GM18517 (cell line): ENCODE measurements at regions not wholly inside any gene's neighbourhood (a gene's known extent, or its start where the extent isn't known, plus 50 kb on each side); places are given as distances from the start of the nearest gene placed in this dataset.
"Not testable (repeated sequence)": the region's sequence is repeated elsewhere in the genome, so short reads cannot be mapped to it uniquely, and the experiment has no call there.

Source experiments
- ATAC-seq: cut with Tn5 transposase; IDR thresholded peaks from one replicate; pipeline ENCODE4 v1.9.1; 2021; ENCODE audit warnings: mild to moderate bottlenecking, moderate library complexity; ENCODE audit not compliant: unreplicated experiment

DNA sequence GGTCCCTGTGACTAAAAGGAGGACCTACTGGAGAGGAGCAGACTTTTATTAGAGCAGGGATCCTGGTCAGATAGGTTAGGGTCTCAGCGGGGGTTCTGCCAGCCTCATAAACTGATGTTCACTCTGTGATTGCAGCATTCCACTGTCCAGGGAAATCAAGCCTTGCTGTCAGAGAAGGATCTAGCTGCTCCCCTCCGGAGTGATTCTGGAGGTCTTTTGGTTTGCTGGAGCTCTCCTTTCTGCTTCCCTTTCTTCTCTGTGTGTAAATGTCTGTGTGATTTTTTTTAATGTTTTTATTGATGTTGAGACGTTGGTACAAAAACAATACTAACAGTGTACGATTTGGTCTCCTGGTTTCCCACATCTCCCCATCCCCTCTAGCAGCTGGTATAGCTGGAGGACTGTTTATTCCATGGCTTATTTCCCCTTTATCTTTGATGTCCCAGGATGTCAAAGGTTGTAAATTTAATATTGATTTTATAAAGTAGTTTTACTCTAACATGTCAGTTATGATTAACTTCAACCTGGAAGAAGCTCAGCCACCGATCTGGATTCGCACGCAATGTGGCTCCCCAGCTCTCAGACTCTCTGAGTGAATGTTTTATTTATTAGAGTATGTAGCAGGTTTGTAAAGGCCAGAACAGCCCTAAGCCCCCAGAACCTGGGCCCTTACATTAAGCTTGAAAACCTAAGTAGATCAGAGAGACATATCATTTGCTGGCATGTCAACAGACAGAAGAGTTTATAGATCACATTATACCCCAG lies 202.3 kb upstream of the G2E3 start:
- no peak for ATAC-seq

DNA sequence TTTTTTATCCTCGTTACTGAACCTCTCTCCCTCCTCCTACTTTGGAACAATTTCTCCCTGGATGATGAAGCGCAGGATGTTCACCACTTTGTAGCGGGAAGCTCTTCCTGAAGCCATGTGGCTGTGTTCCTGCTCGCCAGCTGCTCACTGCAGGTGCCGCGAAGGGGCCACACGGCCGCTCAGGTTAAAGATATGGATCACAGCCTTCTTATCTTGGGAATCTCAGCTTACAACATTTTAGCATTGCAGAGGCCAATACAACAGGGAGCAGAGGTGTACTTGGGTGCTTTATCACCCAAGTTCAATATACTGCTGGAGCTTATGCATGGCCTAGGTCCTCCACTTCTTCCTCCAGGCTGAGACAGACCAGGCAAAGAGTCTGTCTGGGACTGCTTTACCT lies 201.2 kb upstream of the G2E3 start:
- ATAC-seq, result no peak

DNA sequence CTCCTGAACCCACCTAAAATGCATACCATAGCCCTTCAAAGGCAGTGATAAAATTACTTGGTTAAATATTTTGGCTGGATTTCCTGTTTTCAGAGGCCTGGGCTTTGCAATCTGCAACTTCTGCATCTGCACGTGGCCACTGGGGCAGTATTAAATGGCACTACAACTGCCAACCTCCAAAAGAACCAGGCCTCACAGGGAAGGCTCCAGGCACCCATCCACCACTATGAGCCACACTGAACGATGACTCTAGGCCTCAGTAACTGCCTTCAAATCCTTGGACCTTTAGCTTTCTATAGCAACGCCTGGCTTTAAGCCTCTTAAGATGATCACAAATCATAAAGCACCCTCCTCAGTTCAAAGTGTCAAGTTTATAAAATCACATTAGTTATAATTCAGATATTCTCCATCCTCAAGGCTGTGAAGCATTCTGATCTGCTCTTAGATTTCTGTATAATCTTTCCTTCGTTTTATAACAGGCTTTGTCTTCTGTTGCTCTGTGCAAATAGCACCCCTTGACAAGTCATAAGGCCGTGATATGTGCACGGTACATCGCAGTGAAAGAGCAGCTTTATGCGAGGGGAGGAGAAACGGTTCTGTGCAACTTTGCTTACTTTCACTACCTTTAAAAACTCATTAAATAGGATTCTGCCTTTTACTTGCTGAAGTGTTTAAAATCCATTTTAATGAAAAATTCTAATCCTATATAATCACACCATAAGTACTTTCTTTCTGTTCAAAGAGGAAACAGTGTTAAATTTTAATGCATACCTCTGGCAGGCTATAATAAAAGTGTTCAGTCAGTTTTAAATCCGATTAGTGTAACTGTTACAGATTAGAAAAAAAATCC lies 196.4 kb upstream of the G2E3 start:
- no peak for ATAC-seq

DNA sequence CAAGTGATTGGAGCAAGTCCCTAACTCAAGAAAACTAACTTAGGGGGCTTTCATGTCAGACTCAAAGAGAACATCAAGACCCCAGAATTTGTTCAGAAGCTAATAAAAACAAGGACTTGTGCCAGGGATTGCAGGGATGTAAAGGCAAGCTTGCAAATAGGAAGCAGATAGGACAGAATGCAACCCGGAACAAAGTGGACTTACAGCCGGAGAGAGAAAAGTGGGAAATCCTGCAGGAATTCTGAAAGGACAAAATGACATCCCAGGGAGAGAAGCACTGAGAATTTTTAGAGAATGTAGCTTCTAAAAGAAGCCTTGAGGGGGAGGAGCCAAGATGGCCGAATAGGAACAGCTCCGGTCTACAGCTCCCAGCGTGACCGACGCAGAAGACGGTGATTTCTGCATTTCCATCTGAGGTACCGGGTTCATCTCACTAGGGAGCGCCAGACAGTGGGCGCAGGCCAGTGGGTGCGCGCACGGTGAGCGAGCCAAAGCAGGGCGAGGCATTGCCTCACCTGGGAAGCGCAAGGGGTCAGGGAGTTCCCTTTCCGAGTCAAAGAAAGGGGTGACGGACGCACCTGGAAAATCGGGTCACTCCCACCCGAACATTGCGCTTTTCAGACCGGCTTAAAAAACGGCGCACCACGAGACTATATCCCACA lies 195.6 kb upstream of the G2E3 start:
- not testable (repeated sequence) for ATAC-seq

DNA sequence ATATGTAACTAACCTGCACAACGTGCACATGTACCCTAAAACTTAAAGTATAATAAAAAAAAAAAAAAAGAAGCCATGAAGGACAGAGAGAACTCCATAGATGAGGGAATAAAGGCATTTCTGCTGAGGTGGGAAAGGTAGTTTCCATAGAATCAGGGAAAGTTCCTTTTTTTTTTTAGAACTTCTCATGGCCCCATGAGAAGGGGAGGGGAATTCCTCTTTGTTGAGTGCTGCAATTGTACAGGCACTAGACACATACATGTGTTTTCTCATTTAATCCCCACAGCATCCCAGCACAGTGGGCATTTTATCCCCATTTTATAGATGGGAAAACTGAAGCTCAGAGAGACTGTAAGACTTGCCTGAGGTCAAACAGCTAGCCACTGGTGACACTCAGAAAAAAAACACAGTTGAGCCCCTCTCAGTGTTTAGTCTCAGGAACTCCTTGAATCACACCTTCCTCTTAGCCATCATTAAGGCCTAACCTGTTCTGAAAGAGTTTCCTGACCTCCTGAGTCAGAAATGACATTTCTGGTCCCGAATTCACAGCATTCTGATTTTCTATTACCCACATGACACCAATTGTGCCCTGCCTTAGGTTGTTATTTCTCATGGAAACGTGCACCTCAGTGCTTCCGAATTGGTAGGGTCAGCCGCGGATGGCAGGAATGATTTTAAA lies 189.3 kb upstream of the G2E3 start:
- ATAC-seq, result no peak

DNA sequence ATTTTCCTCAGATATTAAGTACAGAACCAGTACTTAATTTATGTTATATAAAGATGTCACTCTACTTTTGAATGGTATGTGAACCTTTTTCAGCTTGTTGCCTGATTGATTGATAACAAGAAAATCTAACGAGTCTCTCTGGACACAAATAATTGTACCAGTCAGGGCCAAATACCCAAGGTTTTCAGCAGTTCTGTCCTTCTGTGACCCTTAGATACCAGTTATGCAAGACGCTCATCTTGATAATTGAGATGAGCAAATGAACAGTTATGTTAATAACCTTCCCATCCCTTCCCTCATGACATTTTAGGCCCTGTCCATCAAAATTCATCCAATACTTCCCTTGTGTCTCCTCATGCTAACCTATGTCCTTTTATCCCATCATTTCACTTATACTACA lies 185.9 kb upstream of the G2E3 start:
- ATAC-seq, result no peak

DNA sequence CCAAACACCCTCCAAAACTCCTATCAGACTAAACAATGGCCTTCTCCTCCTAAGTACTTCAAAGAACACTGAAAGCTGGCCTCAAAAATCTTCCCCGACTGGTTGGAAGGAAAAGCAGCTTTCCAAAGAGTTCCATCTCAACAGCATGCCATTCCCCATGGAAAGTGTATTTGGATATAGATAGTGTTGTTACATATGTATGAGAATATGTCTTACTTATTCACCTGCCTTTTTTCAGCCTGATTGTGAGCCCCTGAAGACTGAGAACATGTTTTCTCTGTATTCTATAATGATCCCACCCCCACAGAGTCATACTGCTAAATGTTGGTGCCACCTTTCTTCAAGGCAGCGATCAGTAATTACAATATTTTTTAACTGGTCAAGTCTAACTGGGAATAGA lies 185.4 kb upstream of the G2E3 start:
- ATAC-seq, result no peak

DNA sequence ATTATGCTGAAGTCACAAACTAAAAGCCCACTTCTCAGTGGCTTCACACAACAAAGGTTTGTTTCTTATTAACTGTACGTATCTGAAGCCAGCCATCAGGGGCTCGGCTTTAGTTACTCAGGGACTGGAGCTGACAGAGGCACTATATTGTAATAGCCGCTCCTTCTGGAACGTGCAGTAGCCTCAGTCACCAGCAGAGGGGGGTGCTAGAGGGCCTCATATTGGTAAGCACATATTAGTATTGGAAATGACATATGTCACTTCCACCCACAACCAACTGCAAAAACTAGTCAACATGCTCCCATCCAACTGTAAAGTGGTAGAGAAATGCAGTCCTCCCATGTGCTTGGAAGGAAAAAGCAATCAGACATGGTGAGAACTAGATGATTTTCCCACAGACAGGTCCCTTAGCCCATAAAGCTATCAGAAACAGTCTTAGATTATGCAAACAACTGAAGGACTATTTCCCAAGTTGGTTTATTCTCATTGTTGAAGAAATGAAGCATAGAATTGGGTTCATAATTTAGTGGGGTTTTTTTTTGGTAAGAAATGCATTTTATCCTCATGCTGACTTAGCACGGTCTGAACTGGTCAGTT lies 183.6 kb upstream of the G2E3 start:
- peak; percentile 91 for ATAC-seq

DNA sequence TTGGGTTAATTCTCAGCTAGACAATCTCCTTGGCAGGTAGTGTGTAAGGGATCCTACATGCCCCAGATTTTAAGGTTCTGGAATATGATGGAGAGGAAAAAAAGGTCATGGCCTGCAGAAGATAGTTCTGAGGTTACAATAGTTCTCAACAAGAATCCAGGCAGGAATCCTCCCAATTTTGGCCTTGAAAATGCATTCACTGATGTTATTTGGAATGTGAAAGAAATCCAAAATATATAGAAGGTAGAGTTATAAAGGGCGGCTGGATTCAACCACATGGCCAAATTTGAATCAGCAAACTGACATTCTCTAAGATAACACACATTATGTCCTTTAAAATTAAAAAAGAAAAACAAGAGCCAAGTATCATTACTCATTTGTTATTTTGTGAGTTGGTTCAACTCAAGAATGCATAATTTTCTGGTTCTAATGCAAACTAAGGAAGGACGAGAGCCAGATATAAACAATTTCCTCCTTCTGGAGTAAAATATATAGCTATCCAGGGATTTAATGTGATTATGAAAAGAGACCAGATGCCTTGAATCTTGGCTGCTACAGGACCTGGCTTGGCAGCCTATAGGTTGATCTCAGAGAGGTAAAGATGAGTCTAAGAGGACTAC lies 177.0 kb upstream of the G2E3 start:
- no peak for ATAC-seq

DNA sequence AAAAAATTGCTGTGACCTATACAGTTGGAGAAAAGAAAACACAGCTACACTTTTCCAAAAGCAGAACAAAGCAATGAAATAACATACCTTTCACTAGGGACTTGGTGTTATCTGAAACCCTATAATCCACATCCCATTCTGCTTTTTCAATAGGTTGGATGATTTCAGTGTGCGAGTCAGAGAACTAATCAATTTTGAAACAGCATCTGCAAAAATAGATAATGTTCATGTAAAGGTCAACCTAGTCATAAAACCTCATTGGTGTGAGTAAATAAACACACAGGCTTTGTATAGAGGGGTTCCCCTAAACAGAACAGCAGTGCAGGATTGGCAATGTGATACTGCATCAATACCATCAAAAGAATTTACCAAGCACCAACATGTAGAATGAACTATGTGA lies 173.0 kb upstream of the G2E3 start:
- no peak for ATAC-seq

DNA sequence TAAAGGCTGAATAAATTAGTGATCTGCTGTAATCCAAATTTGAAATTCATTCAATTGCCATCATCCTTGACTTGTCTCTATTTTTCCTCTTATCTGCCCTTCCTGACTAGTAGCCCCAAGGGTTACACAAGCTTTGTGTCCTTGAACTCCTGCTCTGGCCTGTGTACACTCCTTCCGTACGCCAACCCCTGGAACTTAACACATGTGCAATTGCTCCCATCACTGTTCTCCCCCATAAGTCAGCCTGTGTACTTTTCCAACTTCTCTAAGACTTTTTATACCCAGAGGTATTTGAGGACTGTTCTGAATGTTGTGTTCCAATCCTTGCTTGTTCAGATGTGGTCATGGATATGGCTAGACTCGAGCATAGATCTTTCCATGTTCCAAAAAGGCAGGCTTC lies 171.1 kb upstream of the G2E3 start:
- no peak for ATAC-seq

DNA sequence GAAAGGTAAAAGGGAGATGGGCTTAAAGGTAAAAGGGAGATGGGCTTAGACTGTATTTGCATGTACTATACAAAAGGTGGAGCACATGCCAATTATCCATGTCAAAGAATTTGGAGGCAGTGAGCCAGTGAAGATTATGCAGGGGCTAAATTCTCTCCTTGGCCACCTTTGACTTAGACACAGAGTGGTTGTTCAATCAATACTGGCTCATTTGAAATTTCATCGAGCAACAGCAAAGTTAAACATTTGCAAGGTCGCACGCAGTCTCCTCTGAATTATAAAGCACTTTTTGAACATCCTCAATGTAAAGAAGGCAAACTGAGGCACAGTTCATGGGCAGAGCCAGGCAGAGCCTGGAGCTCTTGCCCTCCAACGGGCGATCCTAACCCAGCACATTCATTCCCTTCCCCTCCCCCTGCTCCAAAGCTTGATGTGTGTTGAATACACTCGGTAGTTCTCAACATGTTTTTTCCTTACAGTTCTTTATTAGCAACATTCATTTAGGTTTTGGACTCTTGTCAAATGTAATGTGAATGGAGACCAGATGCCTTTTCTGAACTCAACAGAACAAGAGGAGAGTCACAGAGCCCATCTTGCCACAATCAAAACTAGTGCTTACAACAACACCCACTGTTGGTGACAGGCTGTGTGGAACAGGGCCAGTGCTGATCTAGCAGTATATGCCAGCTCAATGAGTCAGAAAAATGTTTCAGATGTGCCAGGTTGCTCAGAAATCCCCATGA lies 169.7 kb upstream of the G2E3 start:
- no peak for ATAC-seq

DNA sequence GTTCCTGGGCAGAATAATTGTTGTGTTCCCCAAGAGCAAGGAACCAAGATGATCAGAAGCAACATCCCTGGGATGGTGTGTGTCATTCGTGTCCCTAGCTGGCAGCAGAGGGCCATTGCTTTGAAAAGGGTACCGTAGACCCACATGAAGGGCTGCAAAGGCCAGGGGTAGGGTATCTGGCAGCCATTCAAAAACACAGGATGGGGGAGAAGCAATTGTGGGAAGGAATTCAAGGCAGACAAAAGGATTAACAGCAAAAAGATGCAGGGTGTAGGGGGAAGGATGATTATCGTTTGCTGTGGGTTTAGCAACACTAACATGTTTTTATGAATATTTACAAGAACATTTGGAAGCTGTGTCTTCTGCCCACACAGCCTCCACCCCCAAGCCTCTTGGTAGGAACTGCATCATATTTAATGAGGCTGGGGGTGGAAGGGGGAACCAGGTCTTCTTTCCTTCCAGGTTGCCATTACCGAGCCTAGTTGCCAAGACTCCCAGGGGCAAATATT lies 169.0 kb upstream of the G2E3 start:
- ATAC-seq, result no peak

DNA sequence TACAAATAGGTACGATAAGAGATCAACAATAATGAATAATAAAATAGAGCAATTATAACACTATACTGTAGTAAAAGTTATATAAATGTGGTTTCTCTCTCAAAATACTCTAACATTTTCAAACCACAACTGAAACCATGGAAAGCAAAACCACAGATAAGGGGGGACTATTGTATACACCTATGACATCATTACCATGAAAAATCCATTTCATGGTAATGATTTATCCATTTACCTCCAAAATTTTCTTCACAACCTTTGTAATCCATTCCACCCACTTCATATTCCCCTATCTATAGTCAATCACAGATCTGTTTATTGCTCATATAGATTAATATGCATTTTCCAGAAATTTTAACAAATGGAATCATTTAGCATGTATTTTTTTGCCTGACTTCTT lies 163.9 kb upstream of the G2E3 start:
- no peak for ATAC-seq

DNA sequence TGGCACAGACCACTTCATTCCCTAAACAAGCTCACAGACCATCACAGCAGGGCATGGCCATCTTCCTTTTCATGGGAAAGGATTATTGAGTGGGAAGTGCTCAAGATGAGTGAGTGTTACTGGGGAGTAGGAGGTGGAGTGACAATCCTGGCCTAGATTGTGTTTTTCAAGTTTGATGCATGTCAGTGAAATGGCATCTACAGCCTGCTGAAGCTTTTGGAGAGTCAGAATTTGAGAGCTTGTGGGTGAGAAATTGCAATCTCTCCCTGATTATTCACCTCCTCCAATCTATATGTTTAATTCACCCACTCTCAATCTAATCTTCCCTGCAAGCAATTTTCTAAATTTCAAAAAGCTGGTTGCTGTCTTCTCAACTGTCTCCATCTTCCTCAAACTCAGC lies 156.1 kb upstream of the G2E3 start:
- ATAC-seq, result no peak

DNA sequence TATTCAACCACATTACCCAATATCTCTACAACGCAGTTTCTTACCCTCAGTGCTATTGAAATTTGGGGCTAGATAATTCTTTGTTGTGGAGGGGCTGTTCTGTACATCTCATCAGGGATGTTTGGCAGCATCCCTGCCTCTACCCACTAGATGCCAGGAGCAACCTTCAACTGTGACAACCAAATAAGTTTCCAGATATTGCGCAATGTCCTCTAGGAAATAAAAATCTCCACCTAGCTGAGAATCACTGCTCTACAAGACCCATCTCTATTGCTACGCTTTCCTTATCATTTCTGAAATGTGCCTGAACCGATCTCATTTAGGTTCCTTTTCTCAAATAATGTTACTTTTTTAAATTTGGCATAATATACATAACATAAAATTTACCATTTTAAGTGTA lies 155.2 kb upstream of the G2E3 start:
- no peak for ATAC-seq

DNA sequence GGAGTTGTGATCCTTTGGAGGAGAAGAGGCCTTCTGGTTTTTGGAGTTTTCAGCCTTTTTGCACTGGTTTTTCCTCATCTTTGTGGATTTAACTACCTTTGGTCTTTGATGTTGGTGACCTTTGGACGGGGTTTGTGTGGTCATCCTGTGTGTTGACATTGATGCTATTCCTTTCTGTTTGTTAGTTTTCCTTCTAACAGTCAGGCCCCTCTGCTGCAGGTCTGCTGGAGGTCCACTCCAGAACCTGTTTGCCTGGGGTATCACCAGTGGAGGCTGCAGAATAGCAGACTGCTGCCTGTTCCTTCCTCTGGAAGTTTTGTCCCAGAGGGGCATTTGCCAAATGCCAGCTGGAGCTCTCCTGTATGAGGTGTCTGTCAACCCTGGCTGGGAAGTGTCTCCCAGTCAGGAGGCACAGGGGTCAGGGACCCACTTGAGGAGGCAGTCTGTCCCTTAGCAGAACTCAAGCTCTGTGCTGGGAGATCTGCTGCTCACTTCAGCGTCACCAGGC lies 149.4 kb upstream of the G2E3 start:
- ATAC-seq, result not testable (repeated sequence)

DNA sequence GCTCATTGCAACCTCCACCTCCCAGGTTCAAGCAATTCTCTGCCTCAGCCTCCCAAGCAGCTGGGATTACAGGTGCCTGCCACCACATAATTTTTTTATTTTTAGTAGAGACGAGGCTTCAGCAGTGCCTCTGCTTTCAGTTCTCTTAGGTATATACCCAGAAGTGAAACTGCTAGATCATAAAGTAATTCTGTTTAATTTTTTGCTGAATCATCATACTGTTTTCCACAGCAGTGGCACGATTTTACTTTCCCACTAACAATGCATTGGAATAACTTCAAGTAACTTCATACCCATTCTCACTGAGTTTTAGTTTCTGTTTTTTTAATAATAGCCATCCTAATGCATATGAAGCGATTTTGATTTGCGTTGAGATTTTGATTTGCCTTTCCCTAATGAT lies 148.0 kb upstream of the G2E3 start:
- no peak for ATAC-seq

DNA sequence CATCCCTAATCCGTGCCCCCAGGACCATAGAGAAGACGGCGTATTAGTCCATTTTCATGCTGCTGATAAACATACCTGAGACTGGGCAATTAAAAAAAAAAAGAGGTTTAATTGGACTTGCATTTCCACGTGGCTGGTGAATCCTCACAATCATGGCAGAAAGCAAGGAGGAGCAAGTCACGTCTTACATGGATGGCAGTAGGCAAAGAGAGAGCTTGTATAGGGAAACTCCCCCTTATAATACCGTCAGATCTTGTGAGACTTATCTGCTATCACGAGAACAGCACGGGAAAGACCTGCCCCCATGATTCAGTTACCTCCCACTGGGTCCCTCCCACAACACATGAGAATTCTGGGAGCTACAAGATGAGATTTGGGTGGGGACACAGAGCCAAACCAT lies 145.8 kb upstream of the G2E3 start:
- not testable (repeated sequence) for ATAC-seq
